ENCODE measurements at regions not wholly inside any gene's neighbourhood (a gene's known extent, or its start where the extent isn't known, plus 50 kb on each side); places are given as distances from the start of the nearest gene placed in this dataset.
A peak's percentile ranks its signal among the peaks of the same experiment; 100 is the strongest.

DNA sequence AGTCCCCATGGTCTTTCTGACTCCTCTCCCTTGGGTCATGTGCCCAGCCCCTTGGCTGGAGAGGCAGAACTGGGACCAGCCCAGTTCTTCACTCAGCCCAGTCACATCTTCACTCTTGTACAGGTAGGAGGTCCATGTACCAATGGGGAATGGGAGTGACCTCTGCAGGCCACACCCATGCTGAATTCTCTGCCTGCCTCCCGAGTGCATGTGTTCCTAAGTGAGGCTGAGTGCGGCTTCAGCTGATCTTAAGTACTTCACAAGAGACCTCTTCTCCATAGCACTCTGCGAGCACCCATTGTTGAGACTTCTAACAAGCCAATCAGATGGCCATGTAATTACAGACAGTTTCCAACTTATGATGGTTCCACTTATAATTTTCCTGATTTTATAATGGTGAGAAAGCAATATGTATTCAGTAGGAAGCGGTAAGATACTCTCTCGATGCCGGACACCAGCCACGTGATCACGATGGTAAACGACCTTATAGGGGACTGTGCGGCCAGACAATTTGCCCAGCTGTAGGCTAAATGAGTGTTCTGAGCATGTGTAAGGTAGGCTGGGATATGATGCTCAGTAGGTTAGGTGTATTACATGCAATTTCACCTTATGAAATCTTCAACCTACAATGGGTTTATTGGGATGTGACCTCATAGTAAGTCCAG lies 112.1 kb downstream of the KLF13 start (continued):
- TF ChIP-seq MYC (IDR thresholded peaks at IDR 0.05; ENCODE audit: insufficient read depth, insufficient read length, insufficient replicate concordance, low read length, severe bottlenecking), result no peak
- TF ChIP-seq SIX5 (IDR thresholded peaks at IDR 0.05; ENCODE audit: low read depth, low read length, severe bottlenecking), result no peak
- TF ChIP-seq EED (IDR thresholded peaks at IDR 0.05; ENCODE audit: low read depth), result no peak
- no peak for TF ChIP-seq TCF7 (IDR thresholded peaks at IDR 0.05; ENCODE audit: borderline replicate concordance)

DNA sequence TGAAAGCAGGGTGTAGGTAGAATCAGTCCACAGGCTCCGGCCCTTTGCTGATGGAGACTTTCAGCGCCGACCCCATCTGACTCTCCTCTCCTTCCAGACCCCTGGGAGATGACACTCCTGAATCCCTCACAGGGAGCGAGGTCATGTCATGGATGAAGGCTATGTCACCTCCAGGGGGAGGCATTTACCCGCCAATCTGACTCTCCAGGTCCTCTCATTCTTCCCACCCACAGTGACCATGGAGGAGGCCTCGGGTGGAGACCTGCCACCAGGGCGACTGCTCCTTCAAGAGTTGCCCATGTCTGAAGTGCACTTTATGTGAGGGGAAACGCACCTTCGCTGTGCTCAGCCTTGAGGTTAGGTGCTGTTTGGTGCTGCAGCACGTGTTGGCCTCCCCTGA lies 112.7 kb downstream of the KLF13 start:
- DNase-seq (ENCODE audit: low read depth, low spot score), result no peak
- H3K4me2 ChIP-seq (ENCODE audit: control insufficient read depth, insufficient read depth), result no peak overlapping the region
- peaks cover 61% of the 10 kb centered on the region for H3K4me1 ChIP-seq (ENCODE audit: control insufficient read depth, insufficient read depth, low read length)
- ATAC-seq, result no peak
- FAIRE-seq, result peak; percentile 31
- no peaks in the 10 kb centered on the region for H4K20me1 ChIP-seq (ENCODE audit: control insufficient read depth, insufficient read depth)
- BruUV-seq (replicated peaks), result no TSS peak
- no peaks in the 10 kb centered on the region for H3K79me2 ChIP-seq (ENCODE audit: control insufficient read depth, insufficient read depth, low read length)
- no peaks in the 10 kb centered on the region for H3K27me3 ChIP-seq (replicated peaks in 1 of 2; ENCODE audit: control insufficient read depth in 2 of 2, insufficient read depth in 2 of 2, low read length in 1 of 2)
- no peak overlapping the region for H3K4me3 ChIP-seq
- SMC1A ChIA-PET (ENCODE audit: uncharacterized antibody, unreplicated experiment), result interaction anchor here (0.8 to 7.7 kb wide), 10 partner anchors 9 to 240 kb away, joined by 3 to 166 read pairs (median 4); no protein-coding TSS in a partner anchor
- RAD21 ChIA-PET (ENCODE audit: unreplicated experiment), result interaction anchor here (1.0 to 10.1 kb wide), 8 partner anchors 18 to 176 kb away, joined by 3 to 213 read pairs (median 4); no protein-coding TSS in a partner anchor
- POLR2A ChIA-PET, result interaction anchor here (1.2 kb wide), 1 partner anchor 113 kb away, joined by 3 read pairs; no protein-coding TSS in a partner anchor
- intact Hi-C loops (cut with micrococcal nuclease; ENCODE audit: unreplicated experiment), result loop anchor here (1.0 to 5.0 kb wide), 4 partner anchors 33 to 212 kb away; no protein-coding TSS in a partner anchor
- CTCF ChIA-PET, result interaction anchor here (0.7 to 12.7 kb wide), 12 partner anchors 11 to 234 kb away, joined by 3 to 336 read pairs (median 4); no protein-coding TSS in a partner anchor
- no peak overlapping the region for H2AFZ ChIP-seq (ENCODE audit: control insufficient read depth, low read depth, low read length)
- WGBS (ENCODE audit: insufficient coverage, insufficient replicate concordance, low lambda C conversion rate, missing lambda C conversion rate), result 50% methylated on average over 10 of the region's 10 CpGs
- H3K9me3 ChIP-seq (replicated peaks; ENCODE audit: control insufficient read depth, insufficient read depth, low read length), result no peaks in the 10 kb centered on the region
- no peak overlapping the region for H3K9ac ChIP-seq (ENCODE audit: control insufficient read depth, insufficient read depth, low read length)
- in situ Hi-C loops (cut with MboI), result loop anchor here (5.0 kb wide), 2 partner anchors 48 to 237 kb away; no protein-coding TSS in a partner anchor
- no peak overlapping the region for H3K27ac ChIP-seq (ENCODE audit: control insufficient read depth, insufficient read depth)
- no peaks in the 10 kb centered on the region for H3K36me3 ChIP-seq (ENCODE audit: control insufficient read depth in 2 of 2, insufficient read depth in 2 of 2, low read length in 1 of 2)
- no peak for TF ChIP-seq SMARCA5 (IDR thresholded peaks at IDR 0.05)
- TF ChIP-seq, protein P1, sequence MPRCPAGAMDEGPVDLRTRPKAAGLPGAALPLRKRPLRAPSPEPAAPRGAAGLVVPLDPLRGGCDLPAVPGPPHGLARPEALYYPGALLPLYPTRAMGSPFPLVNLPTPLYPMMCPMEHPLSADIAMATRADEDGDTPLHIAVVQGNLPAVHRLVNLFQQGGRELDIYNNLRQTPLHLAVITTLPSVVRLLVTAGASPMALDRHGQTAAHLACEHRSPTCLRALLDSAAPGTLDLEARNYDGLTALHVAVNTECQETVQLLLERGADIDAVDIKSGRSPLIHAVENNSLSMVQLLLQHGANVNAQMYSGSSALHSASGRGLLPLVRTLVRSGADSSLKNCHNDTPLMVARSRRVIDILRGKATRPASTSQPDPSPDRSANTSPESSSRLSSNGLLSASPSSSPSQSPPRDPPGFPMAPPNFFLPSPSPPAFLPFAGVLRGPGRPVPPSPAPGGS (IDR thresholded peaks at IDR 0.05; ENCODE audit: borderline replicate concordance, insufficient read depth, low read depth, low read length, poor library complexity, severe bottlenecking), result no peak
- TF ChIP-seq, protein P2, sequence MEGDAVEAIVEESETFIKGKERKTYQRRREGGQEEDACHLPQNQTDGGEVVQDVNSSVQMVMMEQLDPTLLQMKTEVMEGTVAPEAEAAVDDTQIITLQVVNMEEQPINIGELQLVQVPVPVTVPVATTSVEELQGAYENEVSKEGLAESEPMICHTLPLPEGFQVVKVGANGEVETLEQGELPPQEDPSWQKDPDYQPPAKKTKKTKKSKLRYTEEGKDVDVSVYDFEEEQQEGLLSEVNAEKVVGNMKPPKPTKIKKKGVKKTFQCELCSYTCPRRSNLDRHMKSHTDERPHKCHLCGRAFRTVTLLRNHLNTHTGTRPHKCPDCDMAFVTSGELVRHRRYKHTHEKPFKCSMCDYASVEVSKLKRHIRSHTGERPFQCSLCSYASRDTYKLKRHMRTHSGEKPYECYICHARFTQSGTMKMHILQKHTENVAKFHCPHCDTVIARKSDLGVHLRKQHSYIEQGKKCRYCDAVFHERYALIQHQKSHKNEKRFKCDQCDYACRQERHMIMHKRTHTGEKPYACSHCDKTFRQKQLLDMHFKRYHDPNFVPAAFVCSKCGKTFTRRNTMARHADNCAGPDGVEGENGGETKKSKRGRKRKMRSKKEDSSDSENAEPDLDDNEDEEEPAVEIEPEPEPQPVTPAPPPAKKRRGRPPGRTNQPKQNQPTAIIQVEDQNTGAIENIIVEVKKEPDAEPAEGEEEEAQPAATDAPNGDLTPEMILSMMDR (IDR thresholded peaks at IDR 0.05 in 2 of 3, conservative IDR thresholded peaks at IDR 0.05 in 1 of 3; ENCODE audit: control insufficient read depth in 2 of 3, extremely low read depth in 1 of 3, insufficient read depth in 1 of 3, low read depth in 3 of 3, low read length in 3 of 3), result peak; percentile 41 to 59 (median 59); a peak in 5 of 6 replicates
- TF ChIP-seq RUNX3 (IDR thresholded peaks at IDR 0.05; ENCODE audit: low read length), result peak; percentile 32; the same call in 1 of the 2 replicates
- peak; percentile 40 for TF ChIP-seq EED (IDR thresholded peaks at IDR 0.05; ENCODE audit: low read depth)
- TF ChIP-seq, protein P3, sequence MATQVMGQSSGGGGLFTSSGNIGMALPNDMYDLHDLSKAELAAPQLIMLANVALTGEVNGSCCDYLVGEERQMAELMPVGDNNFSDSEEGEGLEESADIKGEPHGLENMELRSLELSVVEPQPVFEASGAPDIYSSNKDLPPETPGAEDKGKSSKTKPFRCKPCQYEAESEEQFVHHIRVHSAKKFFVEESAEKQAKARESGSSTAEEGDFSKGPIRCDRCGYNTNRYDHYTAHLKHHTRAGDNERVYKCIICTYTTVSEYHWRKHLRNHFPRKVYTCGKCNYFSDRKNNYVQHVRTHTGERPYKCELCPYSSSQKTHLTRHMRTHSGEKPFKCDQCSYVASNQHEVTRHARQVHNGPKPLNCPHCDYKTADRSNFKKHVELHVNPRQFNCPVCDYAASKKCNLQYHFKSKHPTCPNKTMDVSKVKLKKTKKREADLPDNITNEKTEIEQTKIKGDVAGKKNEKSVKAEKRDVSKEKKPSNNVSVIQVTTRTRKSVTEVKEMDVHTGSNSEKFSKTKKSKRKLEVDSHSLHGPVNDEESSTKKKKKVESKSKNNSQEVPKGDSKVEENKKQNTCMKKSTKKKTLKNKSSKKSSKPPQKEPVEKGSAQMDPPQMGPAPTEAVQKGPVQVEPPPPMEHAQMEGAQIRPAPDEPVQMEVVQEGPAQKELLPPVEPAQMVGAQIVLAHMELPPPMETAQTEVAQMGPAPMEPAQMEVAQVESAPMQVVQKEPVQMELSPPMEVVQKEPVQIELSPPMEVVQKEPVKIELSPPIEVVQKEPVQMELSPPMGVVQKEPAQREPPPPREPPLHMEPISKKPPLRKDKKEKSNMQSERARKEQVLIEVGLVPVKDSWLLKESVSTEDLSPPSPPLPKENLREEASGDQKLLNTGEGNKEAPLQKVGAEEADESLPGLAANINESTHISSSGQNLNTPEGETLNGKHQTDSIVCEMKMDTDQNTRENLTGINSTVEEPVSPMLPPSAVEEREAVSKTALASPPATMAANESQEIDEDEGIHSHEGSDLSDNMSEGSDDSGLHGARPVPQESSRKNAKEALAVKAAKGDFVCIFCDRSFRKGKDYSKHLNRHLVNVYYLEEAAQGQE (IDR thresholded peaks at IDR 0.05; ENCODE audit: low read depth, low read length), result no peak
- peak; percentile 82 for TF ChIP-seq RAD21 (IDR thresholded peaks at IDR 0.05; ENCODE audit: insufficient read depth, low read depth, low read length)
- no peak for TF ChIP-seq PAX8 (IDR thresholded peaks at IDR 0.05)
- TF ChIP-seq IKZF2 (IDR thresholded peaks at IDR 0.05), result peak in 1 of 2 experiments; percentile 24; a peak in 1 of 4 replicates
- TF ChIP-seq SMC3 (IDR thresholded peaks at IDR 0.05; ENCODE audit: borderline replicate concordance, low read length), result peak; percentile 89
- 0 out of 2 replicates have a peak, but pooled peaks have one; percentile 26 for TF ChIP-seq IKZF1 (conservative IDR thresholded peaks at IDR 0.05)
- TF ChIP-seq CREM (IDR thresholded peaks at IDR 0.05; ENCODE audit: low read depth), result no peak

All from GM12878 (cell line).